ENCODE measurements at regions not wholly inside any gene's neighbourhood (a gene's known extent, or its start where the extent isn't known, plus 50 kb on each side); places are given as distances from the start of the nearest gene placed in this dataset.

- H3K4me2 ChIP-seq (ENCODE audit: low read length), result no peak overlapping the region
- H3K4me3 ChIP-seq (ENCODE audit: low read length), result no peak overlapping the region
- no peaks in the 10 kb centered on the region for H3K79me2 ChIP-seq (ENCODE audit: control insufficient read depth, low read length)
- H4K20me1 ChIP-seq (ENCODE audit: control insufficient read depth, insufficient read depth, low read depth, low read length), result no peaks in the 10 kb centered on the region
- peaks cover 7% of the 10 kb centered on the region for H3K4me1 ChIP-seq (ENCODE audit: control insufficient read depth, low read length)
- H3K27ac ChIP-seq (ENCODE audit: low read depth, low read length), result no peak overlapping the region
- H3F3A ChIP-seq (ENCODE audit: control insufficient read depth, insufficient read depth), result no peaks in the 10 kb centered on the region
- H3K36me3 ChIP-seq (ENCODE audit: control insufficient read depth, low read length), result no peaks in the 10 kb centered on the region
- no peaks in the 10 kb centered on the region for H3K27me3 ChIP-seq (ENCODE audit: control insufficient read depth, low read length)
- no peaks in the 10 kb centered on the region for H3K9me3 ChIP-seq (ENCODE audit: control insufficient read depth, insufficient read depth, low read length)
- TF ChIP-seq, protein P1, sequence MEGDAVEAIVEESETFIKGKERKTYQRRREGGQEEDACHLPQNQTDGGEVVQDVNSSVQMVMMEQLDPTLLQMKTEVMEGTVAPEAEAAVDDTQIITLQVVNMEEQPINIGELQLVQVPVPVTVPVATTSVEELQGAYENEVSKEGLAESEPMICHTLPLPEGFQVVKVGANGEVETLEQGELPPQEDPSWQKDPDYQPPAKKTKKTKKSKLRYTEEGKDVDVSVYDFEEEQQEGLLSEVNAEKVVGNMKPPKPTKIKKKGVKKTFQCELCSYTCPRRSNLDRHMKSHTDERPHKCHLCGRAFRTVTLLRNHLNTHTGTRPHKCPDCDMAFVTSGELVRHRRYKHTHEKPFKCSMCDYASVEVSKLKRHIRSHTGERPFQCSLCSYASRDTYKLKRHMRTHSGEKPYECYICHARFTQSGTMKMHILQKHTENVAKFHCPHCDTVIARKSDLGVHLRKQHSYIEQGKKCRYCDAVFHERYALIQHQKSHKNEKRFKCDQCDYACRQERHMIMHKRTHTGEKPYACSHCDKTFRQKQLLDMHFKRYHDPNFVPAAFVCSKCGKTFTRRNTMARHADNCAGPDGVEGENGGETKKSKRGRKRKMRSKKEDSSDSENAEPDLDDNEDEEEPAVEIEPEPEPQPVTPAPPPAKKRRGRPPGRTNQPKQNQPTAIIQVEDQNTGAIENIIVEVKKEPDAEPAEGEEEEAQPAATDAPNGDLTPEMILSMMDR (IDR thresholded peaks at IDR 0.05; ENCODE audit: low read depth, low read length, poor library complexity, severe bottlenecking), result no peak
- no peak for TF ChIP-seq EZH2phosphoT487 (IDR thresholded peaks at IDR 0.05; ENCODE audit: borderline replicate concordance, low read length)
- H3K9me2 ChIP-seq (replicated peaks; ENCODE audit: control insufficient read depth, low read length), result no peaks in the 10 kb centered on the region
Observed at GRCh38 chr6:19782588-19782987, 54.6 kb upstream of the ID4 start.
